Epithelial cell of esophagus (primary cell): ENCODE measurements at regions not wholly inside any gene's neighbourhood (a gene's known extent, or its start where the extent isn't known, plus 50 kb on each side); places are given as distances from the start of the nearest gene placed in this dataset.

Source experiments
- DNase-seq: peaks from one replicate; pipeline ENCODE4 v3.0.0; 2010; ENCODE audit warnings: low read depth
- H3K4me3 ChIP-seq: 2 replicates; pipeline ENCODE4 v1.5.1; 2011; ENCODE audit warnings: mild to moderate bottlenecking, low read length, control low read depth
- CTCF ChIP-seq: IDR thresholded peaks from 2 replicates; pipeline ENCODE4 v1.5.1; 2011; ENCODE audit warnings: low read depth, mild to moderate bottlenecking, low read length, control low read depth, inconsistent platforms; ENCODE audit not compliant: insufficient read depth; ENCODE audit errors: missing control alignments

- no peak for DNase-seq
- TF ChIP-seq CTCF = no peak
- no peak overlapping the region for H3K4me3 ChIP-seq
Observed at GRCh38 chr10:131806146-131806545, 94.7 kb upstream of the PPP2R2D start.

GRCh38 chr10:131806646-131807317, 94.0 kb upstream of the PPP2R2D start:
- no peak for DNase-seq
- TF ChIP-seq CTCF = no peak
- no peak overlapping the region for H3K4me3 ChIP-seq

GRCh38 chr10:131808370-131808930, 92.4 kb upstream of the PPP2R2D start:
- DNase-seq = no peak
- no peak for TF ChIP-seq CTCF
- no peak overlapping the region for H3K4me3 ChIP-seq

- DNase-seq = no peak
- TF ChIP-seq CTCF = no peak
- H3K4me3 ChIP-seq = no peak overlapping the region
Observed at GRCh38 chr10:131810036-131810804, 90.6 kb upstream of the PPP2R2D start.

GRCh38 chr10:131810805-131811629, 89.8 kb upstream of the PPP2R2D start:
- no peak for TF ChIP-seq CTCF
- H3K4me3 ChIP-seq = no peak overlapping the region
- no peak for DNase-seq

GRCh38 chr10:131811630-131812403, 89.0 kb upstream of the PPP2R2D start:
- H3K4me3 ChIP-seq = no peak overlapping the region
- DNase-seq = no peak
- no peak for TF ChIP-seq CTCF
